EH (cell line): ENCODE measurements at regions not wholly inside any gene's neighbourhood (a gene's known extent, or its start where the extent isn't known, plus 50 kb on each side); places are given as distances from the start of the nearest gene placed in this dataset.
"Not testable (repeated sequence)": the region's sequence is repeated elsewhere in the genome, so short reads cannot be mapped to it uniquely, and the experiment has no call there.

Experiments
- DNase-seq: peaks from one replicate; pipeline ENCODE4 v3.0.0-alpha.2; 2015; ENCODE audit warnings: low read depth

- DNase-seq = no peak
These were observed 1560.0 kb upstream of the LRRTM3 start for GRCh38 chr10:65365878-65366277.

- DNase-seq = no peak
These were observed 1558.1 kb upstream of the LRRTM3 start for GRCh38 chr10:65367706-65368105.

DNA sequence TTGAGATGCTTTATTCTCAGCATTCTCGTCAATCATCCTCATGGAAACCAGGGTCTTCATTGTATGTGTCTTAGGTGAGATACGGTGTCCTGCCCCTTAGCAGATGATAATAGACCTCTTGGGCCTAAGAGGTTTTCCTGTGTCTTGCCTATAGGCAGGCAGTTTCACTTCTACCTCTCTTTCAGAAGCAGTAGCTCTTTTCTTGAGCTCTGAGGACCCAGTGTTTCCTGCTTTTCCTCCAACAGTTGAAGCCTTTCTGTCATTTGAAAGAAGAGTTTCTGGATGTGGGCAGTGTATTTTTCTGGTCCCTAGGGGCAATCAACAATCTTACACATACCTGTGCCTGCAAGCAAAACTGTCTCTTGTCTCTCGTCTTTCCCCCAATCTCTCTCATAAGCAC lies 1550.3 kb upstream of the LRRTM3 start:
- no peak for DNase-seq

- DNase-seq = no peak
These were observed 1548.1 kb upstream of the LRRTM3 start for GRCh38 chr10:65377687-65378086.

- no peak for DNase-seq
These were observed 1531.1 kb upstream of the LRRTM3 start for GRCh38 chr10:65394502-65395297.

DNA sequence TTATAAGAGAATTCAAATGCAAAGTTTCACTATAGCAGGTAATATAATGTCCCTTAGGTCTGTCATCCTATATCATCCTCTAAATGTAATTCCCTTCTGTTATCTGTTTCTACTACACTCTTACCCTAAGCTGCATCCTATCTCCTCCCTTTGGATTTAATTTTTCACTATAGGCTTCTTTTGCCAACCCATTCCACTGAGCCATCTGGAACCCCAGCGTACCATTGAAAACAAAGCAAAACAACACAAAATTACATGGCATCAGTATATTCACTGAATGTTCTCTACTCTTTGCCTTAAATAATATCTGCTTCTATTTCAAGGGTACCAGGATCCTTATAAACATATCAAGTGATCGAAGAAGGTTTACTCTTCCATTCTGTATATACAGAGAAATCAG lies 1530.2 kb upstream of the LRRTM3 start:
- DNase-seq = no peak

DNA sequence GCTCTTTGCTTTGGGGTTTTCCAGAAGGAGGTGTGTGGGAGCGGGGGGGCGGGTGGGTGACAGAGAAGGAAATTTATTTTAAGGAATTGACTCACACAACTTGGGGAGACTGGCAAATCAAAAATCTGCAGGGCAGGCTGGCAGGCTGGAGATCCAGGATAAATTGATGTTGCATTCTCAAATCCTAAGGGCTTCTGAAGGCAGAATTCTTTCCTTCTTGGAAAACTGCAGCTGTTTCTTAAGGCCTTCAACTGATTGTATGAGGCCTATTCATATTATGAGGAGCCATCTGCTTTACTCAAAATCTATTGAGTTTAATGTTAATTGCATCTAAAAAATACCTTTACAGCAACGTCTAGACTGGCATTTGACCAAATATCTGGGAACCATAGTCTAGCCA lies 1528.8 kb upstream of the LRRTM3 start:
- no peak for DNase-seq

DNA sequence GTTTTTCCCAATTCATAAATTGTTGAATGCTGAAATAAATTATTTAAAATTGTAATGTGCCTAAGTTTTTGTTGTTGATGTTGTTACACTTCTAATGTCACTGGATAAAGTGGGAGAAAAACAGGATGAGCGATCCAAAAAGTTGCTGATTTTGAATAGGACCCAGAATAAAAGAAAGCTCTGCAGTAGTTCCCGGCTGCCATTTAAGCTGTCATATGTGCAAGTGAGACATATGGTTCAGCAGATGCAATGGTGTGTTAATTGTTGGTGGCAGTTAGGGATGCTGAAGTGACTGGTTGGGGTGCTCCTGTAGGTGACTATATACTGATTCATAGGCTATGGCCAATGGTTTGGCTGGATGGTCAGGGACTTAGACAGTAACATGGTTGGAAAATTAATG lies 1517.4 kb upstream of the LRRTM3 start:
- no peak for DNase-seq

DNA sequence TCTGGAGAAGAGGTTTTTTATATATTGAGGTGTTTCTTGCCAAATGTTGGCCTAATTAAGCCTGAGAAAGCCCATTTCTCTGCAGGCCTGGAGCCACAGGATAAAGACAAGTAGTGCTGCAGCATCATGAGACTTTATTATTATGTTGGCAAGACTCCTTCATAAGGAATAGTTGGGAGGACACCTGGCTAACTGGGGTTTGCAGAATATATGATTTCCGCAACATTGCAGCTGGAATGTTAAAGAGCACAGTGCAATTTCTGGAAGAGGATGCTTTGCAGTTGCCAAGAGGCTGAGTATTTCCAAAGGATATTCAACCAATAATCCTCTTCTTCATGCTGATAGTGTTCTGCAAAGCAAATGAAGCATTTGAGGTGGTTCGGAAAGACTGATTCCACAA lies 1512.8 kb upstream of the LRRTM3 start:
- no peak for DNase-seq

DNA sequence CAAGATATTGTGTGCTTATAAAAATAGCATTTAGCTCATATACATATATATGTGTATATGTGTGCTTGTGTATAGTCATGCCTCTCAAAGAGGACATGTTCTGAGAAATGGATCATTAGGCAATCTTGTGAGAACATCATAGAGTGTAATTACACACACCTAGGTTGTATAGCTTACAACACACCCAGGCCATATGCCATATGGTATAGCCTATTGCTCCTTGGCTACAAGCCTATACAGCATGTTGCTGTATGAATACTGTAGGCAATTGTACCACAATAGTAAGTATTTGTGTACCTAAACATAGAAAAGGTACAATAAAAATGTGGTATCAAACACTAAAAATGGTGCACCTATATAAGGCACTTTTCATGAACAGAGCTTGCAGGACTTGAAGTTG lies 1510.5 kb upstream of the LRRTM3 start:
- DNase-seq = no peak

- no peak for DNase-seq
These were observed 1509.7 kb upstream of the LRRTM3 start for GRCh38 chr10:65416094-65416493.

DNA sequence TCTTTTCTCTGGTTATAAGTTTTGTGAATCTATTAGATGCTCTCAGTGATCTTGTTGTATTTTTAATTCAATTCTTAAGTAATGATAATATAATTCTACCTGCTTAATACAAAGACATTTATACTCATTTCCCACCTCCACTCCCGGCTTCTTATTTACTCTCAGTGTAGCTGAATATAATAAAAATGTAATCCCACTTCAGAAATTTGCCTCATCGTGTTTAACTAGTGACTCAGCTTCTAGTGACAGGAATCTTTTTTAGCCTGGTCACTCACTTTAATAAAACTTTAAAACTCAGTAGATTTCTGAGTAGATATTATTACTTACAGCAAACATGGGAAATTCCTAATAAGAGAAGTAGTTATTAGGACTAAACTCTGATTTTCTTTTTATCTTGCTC lies 1506.2 kb upstream of the LRRTM3 start:
- DNase-seq = no peak

DNA sequence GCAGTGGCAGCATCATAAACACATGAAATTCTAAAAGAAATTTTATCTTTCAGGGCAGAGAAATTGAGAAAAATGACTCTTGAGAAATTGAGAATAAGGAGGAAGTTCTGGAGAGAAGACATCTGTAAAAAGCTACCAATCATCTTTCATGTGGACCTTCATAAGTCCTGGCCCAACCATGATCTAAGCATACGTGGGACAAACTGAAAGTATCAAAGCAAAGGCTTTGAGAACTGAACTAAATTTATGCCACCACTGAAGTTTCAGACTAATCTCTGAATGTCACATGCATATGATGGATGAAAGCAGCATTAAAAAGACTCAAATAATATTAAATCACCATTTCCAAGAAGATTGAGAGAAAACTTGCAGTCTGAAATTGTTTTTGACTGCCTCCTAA lies 1502.8 kb upstream of the LRRTM3 start:
- DNase-seq = no peak

DNA sequence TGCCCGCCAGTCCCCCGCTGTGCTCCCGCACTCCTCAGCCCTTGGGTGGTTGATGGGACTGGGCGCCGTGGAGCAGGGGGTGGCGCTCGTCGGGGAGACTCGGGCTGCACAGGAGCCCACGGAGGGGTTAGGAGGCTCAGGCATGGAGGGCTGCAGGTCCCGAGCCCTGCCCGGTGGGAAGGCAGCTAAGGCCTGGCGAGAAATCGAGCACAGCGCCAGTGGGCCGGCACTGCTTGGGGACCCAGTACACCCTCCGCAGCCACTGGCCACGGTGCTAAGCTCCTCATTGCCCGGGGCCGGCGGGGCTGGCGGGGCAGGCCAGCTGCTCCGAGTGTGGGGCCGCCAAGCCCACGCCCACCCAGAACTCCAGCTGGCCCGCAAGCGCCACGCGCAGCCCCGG lies 1496.5 kb upstream of the LRRTM3 start:
- not testable (repeated sequence) for DNase-seq

GRCh38 chr10:65430979-65431378 lies 1494.9 kb upstream of the LRRTM3 start:
- no peak for DNase-seq

GRCh38 chr10:65470986-65471385 lies 1454.8 kb upstream of the LRRTM3 start:
- no peak for DNase-seq

- DNase-seq = no peak
These were observed 1443.0 kb upstream of the LRRTM3 start for GRCh38 chr10:65482848-65483247.

- no peak for DNase-seq
These were observed 1434.0 kb upstream of the LRRTM3 start for GRCh38 chr10:65491799-65492198.

DNA sequence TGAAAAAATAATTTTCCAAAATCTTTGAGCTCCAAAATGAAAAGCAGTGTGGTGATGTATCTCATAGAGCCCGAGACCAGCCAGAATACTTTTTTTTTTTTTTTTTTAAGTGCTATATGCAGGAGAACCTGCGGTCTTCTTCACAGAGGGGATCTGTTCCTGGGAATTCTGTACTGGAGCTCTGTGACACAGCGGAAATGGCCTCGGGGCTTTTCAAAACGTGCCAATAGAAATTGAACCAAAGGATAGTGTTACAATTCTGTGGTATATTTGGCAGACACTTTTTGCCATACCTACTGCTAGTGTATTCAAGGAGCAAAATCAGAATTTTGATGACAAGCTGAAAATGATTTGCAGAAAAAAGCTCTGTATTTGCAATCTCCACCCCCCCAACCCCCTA lies 1429.3 kb upstream of the LRRTM3 start:
- DNase-seq = no peak

DNA sequence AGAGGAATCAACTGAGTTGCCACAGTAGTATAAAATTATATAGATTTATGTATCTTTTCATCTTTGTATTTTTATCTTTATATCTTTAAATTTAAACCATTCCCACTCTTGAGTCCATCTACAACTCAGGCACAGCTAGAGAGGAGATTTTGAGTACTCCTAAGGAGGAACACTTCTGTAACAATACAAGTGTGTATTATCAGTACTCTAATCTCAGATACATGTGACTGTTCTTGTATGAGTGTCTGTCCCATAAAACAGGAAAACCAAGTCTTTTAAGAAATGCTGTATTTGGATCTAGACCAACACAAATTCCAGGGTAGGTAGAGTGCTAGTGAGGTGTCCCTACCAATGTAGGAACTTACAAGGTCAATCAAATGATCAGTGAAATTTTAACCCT lies 1428.0 kb upstream of the LRRTM3 start:
- DNase-seq = no peak

DNA sequence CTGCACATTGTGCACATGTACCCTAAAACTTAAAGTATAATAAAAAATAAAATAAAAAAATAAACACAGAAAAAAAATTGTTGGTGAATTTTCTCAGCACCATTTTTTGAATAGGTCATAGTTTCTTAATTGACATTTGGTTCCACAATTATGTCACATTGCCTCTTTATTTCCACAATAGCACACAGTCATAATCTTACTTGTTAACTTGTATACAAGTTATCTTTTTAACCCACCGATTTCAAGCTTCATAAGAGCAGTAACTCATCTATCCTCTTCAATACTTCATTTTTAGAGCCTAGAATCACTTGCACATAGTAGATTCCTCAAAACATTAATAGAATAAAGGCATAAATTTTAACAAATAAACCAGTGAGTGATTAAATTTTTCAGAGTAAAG lies 1425.1 kb upstream of the LRRTM3 start:
- DNase-seq = no peak

DNA sequence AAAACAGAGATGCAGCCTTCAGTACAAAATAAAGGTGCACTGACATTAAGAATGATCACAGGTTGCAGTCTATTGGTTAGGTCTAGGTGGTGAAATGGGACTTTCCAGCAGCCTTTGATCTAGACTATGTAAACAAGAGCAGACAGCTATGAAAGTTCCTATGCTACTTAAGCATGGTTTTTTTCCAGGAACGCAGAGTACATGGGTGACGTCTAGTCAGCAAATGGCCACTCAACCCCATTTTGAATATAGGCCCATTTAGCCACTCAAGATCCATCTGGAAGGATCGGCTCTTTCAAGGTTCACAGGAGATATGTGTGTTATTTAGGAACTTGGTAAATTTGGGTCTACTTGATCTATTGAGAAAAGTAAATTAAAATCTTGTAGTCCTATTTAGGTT lies 1424.6 kb upstream of the LRRTM3 start:
- no peak for DNase-seq

DNA sequence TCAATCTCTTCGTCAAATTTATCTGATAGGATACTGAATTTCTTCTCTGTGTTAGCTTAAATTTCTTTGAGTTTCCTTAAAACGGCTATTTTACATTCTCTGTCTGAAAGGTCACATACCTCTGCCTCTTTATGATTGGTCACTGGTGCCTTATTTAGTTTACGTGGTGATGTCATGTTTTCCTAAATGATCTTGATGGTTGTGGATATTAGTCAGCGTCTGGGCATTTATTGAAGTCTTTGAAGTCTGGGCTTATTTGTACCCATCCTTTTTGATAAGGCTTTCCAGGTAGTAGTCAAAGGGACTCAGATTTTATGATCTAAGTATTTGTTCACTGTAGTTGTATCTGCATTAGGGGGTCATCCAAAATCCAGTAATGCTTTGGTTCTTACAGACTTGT lies 1407.5 kb upstream of the LRRTM3 start:
- DNase-seq = no peak

DNA sequence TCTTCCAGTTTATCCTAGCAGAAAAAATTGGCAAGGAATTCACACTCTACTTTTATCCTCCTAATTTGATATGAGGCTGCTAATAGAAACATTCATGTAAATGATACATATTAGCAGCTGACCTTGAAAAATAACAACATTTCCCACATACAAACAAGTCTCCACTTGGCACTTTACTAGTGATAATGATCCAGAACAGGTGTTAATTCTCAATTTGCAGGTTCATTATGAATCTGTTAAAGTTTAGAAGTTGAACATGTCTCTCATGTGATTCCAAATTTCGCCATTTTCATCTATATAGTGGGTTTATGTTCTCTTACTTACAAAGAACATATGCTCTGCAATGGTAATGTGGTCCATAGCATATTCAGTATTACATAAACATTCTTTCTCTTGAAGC lies 1396.8 kb upstream of the LRRTM3 start:
- DNase-seq = no peak

DNA sequence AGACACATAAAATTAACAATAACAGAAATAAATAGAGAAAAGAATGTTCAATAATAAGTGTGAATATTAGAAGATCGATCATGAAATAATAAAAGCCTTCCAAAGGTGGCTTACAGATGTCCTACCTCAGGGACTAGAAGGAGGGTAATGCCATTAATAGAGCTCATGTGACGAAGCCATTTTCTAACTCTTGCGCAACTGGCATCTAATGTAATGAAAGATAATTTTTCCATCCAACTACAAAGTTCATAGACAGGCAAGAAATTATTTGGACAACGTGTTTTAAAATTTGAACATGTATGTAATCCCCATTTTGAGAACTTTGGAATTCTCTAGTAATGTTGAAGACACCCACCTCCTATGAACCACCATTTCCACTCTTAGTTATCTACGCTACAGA lies 1394.3 kb upstream of the LRRTM3 start:
- DNase-seq = no peak
